ENCODE measurements at regions not wholly inside any gene's neighbourhood (a gene's known extent, or its start where the extent isn't known, plus 50 kb on each side); places are given as distances from the start of the nearest gene placed in this dataset.
"Not testable (repeated sequence)": the region's sequence is repeated elsewhere in the genome, so short reads cannot be mapped to it uniquely, and the experiment has no call there.

DNA sequence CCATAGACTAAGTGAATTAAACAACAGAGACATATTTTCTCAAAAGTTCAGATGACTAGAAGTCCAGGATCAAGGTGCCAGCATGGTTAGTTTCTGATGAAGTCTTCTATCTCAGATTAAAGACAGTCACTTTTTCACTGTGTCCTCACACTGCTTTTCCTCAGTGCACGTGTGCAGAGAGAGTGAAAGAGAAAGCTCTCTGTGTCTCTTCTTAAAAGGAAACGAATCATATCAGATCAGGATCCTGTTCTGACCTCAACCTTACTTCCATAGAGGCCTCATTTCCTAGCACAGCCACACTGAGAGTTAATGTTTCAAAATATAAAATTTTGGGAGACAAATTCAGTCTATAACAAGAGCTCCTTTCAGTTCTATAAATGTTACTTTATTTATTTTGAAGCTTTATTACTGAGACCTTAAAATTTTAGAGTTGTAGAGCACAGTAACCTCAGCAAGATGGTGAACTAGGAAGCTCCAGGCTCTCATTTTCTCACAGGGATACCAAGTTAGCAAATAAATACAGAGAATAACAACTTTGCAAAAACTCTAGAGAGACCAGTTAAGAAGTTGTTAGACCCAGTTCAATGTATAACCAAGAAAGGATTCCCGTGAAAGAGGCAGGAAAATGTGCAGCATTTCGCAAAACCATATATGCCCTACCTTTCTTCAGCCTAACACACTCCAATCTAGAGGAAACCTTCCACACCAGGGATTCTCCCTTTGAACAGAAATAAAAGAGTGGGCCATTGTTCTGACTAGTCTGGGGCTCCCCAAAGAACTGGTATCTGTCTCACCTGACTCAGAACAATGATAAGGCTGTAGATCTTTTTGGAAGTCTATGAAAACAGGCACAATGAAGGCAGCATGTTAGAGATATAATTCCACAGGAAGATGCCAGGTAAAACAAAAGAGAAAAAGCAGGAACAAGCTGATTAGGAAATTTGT lies 372.2 kb downstream of the MRPL39 start:
- no peak for DNase-seq (ENCODE audit: low read depth)

DNA sequence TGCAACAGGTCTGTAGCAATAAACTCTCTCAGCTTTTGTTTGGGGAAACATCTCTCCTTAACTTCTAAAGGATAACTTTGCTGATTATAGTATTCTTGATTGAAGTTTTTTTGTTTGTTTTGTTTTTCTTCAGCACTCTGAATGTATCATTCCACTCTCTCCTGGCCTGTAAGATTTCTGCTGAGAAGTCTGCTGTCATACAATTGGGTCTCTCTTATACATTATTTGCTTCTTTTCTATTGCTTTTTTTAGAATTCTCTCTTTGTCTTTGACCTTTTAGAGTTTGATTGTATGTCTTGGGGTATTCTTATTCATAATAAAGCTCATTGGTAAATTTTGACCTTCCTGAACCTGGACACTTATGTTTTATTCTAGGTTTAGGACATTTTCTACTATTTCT lies 386.3 kb downstream of the MRPL39 start:
- DNase-seq (ENCODE audit: low read depth): no peak

DNA sequence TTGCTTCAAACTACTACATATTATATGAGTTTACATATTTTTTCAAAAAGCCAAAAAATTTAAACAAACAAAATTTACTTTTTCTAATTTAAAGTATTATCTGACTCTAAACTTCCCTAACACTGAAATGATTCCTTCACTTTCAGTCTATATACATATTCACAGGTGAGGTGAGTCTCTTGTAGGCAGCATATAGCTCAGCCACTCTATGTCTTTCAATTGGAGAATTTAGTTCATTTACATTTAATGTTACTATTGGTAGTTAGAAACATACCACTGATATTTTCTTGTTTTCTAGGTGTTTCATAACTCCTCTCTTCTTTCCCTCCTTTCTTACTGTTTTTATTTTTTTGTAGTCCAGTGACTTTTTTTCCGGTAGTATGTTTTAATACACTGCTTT lies 387.1 kb downstream of the MRPL39 start:
- no peak for DNase-seq (ENCODE audit: low read depth)

DNA sequence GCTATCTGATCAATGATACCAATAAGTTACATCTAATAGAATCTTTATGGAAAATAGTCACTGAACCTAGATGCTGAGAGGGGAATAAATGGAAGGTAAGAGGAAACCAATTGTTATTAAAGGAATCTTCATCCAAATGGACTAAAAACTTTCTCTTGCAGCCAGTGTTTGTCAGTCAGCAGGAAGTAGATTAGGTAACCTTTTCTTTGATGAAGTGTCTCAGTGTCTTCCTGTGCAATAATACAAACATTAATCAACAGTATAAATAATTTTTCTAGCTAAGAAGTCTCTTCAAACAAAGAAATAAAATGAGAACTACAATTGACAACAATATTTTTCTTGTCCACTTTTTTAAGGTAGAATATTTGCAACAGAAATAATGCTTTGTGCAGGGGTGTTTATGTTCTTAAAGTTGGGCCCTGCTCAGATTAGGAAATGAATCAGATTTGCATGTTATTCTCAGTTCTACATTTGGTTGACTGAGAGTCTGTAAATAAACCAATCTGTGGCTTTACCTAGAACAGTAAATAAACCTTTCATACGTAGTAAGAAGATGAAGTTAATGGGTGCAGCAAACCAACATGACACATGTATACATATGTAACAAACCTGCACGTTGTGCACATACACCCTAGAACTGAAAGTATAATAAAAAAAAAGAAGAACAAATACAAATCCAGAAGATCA lies 391.4 kb downstream of the MRPL39 start:
- no peak for DNase-seq (ENCODE audit: low read depth)

DNA sequence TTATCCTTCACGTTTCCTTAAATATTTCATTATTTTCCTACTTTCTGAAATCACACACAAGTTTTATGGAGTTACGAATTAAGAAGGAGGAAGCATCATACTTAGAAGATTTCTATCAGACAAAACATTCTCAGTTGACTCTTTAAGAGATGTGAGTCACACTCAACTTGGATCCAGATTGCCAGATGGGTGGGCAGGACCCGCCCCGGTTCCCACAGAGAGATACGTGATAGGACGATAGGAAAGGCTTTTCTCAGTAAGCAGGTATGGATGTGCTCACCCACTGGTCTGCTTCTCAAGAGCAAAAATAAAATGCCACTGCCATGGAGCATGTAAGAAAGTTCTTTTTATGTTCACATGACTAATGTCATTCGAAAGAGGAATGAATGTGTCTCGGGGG lies 392.6 kb downstream of the MRPL39 start:
- no peak for DNase-seq (ENCODE audit: low read depth)

DNA sequence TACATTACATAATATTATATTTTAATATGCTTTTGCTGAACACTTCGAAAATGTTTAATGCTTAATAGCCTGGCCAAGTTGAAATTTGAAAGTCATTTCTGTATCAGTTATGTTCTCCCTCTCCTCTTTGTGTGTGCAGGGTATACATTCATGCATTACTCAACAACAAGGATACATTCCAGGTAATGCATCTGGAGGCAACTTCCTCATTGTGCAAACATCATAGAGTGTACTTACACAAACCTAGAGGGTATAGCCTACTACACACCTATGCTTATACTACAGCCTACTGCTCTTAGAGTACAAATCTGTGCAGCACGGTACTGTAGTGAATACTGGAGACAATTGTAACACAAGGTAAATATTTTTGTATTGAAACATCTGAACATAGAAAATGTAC lies 407.3 kb downstream of the MRPL39 start:
- no peak for DNase-seq (ENCODE audit: low read depth)

DNA sequence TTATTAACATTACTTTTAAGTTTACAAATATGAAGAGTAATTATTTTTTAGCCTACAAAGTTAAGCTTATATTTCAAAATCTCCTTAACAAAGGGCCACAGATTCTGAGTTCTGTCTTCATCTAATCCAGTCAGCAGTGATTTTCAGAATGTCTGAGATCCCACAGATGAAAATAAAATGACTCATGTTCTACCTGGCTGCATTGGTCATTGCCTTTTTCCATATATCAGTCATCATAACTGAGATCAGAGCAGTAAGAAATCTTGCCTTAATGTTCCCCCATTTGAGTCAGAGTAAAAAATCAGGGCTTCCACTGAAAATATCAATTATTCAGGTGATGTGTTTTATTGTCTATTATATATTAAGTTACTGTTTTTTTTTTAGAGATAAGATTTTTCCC lies 416.1 kb downstream of the MRPL39 start:
- DNase-seq (ENCODE audit: low read depth): no peak

DNA sequence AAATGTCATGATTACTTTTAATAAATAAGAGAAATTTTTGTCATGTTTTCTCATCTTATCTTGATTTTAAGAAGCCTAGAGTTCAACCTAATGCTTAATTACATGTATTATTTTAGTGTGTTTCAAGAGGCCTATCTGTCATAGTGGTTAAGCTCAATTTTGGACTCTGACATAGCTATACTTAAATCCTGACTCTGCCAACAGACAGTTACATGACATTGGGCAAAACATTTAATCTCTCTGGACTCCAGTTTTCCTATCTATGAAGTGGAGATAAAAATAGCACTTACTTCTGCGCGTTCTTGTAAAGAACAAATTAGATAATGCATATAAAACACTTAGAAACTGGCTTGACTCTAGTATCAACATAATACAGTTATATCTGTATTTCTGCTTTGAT lies 417.8 kb downstream of the MRPL39 start:
- no peak for DNase-seq (ENCODE audit: low read depth)

DNA sequence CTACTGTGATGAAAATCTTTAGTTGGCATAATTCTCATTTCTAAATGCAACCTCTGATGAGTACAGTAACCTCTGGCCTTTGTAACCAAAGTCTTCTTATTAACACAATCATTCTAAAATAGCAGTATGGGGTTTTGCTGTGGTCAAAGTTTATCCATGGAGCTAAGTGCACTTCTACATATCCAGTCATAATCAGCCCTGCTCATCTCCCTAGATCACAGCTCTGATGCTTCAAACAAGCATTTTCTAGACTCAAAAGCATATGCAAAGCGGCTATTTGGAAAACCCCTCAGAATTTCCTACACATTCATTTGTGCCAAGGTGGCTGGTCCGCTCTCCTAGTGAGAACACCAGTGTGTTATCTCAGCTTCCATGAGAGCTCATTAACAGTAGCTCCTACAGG lies 418.6 kb downstream of the MRPL39 start:
- DNase-seq (ENCODE audit: low read depth): no peak

DNA sequence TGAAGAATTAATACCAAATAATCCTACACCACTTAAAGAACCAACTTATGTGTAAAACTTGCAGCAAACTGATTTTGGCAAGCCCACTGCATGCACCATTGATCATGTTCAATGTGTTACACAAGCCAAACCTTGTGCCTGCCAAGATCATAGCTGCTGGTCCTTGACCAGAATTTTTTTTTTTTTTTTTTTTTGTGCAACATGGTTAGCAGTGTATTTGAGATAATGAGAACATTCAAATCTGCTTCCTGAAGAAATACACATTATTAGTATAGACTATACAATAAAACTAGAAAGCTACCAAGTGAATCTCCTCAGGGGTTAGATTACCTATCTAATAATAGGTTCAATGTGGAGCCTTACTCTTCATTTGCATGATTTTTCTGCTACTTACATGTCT lies 421.0 kb downstream of the MRPL39 start:
- no peak for DNase-seq (ENCODE audit: low read depth)

DNA sequence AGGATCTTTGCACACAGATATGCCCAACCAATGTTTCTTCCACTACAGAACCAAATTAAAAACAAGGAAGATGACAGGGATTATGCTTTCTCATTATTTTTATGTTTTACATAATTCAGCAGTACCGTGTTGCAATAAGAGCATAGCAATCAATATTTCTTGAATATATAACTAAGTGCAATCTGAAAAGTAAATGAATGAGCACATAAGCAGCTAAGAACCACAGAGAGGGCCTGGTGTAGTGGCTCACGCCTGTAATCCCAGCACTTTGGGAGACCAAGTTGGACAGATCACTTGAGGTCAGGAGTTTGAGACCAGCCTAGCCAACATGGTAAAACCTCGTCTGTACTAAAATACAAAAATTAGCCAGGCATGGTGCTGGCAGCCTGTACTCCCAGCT lies 423.7 kb downstream of the MRPL39 start:
- no peak for DNase-seq (ENCODE audit: low read depth)

DNA sequence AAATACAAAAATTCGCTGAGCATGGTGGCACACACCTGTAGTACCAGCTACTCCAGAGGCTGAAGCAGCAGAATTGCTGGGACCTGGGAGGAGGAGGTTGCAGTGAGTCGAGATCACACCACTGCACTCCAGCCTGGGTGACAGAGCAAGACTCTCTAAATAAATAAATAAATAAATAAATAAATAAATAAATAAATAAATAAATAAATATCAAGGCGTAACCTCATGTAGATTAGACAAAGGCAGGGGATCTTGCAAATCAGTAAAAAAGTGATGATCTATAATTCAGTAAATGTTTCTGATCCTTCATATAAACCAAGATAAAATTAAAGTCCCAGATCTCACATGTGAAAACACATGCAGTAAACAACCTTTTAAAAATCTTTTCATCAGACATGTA lies 425.6 kb downstream of the MRPL39 start:
- not testable (repeated sequence) for DNase-seq (ENCODE audit: low read depth)

DNA sequence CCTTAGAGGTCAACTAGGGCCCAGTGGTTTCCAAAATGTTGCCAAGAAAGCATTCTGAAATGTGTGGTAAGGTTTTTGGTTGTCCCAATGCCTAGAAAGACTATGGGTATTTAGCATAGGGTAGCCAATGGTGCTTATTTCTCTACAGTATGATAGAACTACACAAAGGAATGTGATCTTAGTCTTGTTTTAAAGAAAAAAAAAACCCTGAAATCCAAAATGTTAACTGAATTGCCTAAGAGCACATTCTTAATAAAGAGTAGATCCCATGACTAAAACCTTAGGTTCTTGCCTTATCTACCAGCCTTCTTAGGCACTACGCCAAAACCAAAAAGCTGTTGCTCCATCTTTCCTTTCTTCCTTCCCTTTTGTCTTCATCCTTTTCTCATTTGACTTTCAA lies 428.2 kb downstream of the MRPL39 start:
- no peak for DNase-seq (ENCODE audit: low read depth)

DNA sequence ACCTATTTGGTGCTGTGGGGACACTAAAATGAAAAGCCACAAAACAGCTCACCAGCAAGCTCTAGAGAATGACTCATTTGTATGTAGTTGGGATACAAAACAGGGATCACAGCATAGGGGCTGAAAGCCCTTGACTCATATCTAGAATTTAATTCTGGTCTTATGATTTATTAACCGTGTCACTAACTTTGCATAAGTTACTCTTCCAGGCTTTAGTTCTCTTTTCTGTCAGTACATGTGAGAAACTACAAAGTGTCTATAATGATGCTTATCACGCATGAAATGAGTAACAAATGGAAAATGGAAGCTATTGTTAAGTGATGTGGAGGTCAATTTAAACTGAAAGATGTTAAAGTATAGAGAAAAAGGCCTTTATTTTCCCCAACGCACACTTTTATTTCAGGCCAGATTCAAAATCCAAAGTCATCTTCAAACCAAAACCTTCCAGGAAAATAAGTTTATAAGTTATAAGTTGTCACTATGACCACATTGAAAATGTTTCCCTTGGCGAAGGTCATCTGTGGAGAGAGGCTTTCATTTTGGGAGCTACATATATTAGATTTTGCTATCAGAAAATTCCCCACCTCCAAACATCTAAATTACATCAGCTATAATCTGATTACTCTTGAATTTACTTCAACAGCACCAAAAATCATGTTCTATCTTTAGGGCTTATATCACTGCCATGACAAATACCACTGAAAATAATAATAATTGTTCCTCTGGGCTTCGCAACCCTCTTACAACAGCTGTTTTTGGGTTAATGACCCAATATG lies 430.5 kb downstream of the MRPL39 start:
- DNase-seq (ENCODE audit: low read depth): no peak

DNA sequence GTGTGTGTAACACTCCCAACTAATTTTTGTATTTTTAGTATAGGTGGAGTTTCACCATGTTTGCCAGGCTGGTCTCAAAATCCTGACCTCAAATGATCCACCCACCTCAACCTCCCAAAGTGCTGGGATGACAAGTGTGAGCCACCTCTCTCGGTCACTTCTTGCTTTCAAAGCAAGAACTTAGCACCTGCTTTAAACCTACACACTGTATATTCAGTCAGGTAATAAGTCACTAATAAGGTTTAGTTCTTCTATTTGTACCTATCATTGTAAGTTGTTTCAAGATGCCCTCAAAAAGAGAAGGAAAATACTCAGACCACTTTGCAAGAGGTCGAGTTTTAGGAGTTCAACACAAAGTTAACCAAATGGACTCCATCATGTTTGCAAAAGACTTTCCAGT lies 431.3 kb downstream of the MRPL39 start:
- DNase-seq (ENCODE audit: low read depth): no peak

DNA sequence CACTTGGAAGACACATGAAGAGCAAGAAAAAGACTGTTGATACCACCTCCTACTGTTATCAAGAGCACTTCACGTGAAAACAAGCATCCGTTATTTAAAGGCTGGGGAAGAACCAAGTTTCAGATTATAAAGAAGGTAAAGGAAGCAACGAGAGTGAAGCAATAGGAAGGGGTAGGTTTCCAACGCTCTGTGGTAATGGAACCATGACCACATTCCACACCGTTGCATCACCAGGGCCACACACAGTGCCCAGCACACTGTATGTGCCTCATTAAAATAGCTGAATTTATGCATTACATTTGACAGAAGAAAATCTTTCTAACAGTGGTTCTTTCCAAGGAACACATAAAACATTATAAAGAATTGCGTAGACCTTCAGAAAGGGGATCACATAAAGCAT lies 435.8 kb downstream of the MRPL39 start:
- DNase-seq (ENCODE audit: low read depth): no peak

DNA sequence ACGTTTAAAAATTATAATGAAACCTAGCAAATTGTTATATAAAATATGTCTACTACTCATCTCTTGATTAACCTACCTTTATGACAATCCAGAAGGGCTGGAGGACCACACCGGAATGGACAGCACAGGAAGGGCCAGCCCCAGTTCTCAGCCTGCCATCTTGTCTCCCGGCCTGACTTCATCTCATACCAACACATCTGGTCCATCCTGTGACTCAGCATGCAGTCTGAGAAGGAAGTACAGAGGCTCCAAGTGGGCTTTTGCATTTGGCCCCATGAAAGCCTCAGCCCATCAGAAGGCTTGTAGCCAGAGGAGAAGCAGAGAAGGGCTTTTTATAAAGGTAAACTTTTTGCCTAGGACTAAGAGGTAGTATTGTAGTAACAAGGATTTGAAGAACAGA lies 436.6 kb downstream of the MRPL39 start:
- DNase-seq (ENCODE audit: low read depth): no peak

DNA sequence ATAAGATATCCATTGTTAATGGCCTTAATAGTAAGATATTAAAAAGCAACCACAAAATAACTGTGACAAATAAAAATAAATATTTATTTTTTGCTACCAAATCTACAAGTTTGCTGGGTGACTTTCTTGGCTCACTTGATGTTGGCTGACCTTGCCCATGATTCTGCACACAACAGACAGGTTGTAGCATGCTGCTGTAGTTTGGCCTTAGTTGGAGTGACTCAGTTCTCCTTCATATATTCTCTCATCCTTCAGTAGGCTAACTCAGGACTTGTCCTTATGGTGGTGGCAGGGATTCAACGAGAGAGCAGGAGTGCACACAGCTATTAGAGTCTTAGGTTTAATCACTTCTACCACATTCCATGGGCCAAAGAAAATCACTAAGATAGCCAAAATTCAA lies 437.9 kb downstream of the MRPL39 start:
- no peak for DNase-seq (ENCODE audit: low read depth)

DNA sequence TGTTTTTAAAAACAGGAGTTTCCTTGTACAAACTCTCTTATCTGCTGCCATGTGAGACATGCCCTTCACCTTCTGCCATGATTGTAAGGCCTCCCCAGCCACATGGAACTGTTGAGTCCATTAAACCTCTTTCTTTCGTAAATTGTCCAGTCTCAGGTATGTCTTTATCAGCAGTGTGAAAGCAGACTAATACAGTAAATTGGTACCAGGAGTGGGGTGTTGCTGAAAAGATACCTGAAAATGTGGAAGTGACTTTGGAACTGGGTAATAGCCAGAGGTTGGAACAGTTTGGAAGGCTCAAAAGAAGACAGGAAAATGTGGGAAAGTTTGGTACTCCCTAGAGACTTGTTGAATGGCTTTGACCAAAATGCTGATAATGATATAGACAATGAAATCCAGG lies 440.4 kb downstream of the MRPL39 start:
- DNase-seq (ENCODE audit: low read depth): not testable (repeated sequence)

DNA sequence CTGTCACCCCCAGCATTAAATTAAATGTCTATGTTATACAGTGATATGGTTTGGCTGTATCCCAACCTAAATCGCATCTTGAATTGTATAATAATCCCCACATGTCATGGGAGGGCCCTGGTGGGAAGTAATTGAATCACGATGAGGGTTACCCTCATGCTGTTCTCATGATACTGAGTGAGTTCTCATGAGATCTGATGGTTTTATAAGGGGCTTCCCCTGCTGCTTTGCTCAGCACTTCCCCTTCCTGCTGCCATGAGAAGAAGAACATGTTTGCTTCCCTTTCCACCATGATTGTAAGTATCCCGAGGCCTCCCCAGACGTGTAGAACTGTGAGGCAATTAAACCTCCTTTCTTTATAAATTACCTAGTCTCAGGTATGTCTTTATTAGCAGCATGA lies 445.7 kb downstream of the MRPL39 start:
- no peak for DNase-seq (ENCODE audit: low read depth)

DNA sequence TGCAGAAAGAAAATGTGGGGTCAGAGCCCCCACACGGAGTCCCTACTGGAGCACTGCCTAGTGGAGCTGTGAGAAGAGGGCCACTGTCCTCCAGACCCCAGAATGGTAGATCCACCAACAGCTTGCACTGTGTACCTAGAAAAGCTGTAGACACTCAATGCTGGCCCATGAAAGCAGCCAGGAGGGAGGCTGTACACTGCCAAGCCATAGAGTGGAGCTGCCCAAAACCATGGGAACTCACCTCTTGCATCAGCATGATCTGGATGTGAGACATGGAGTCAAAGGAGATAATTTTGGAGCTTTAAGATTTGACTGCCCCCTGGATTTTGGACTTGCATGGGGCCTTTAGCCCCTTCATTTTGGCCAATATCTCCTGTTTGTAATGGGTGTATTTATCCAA lies 452.3 kb downstream of the MRPL39 start:
- not testable (repeated sequence) for DNase-seq (ENCODE audit: low read depth)

DNA sequence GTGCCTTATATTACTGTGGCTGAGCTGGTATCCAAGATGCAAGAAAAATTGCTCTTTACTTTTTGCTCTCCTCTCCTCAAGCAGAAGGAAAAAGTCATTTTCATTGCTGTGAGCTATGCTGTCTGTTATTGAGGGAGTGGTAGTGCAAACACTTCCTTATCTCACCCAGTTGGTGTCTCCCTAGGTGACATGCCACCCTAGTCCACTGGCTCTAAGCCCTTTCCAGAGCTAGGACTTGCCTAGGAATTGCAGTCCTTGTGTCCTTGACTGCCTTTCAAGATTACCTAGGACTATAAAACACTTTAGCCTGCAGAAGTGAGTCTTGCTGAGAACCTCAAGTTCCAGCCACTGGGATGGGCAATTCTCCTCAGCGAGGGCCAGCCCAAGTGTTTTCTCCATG lies 458.3 kb downstream of the MRPL39 start:
- DNase-seq (ENCODE audit: low read depth): no peak

DNA sequence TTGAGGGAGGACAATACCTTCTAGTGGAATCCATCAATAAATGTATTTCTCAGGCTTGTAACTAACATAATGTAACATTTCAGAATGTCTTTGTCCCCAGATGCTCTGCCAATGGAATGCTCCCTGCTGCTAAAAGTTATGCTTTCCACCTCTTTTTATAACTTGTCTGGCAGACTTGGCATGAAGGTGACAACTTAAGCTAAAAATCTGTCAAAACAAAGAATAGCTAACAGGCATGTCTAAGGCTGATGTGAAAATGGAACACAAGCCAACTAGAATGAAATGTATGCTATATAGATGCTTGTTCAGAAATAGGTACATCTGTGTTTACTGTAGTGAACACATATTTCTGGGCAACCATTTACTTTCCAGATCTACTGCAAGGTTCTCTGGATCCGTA lies 467.9 kb downstream of the MRPL39 start:
- no peak for DNase-seq (ENCODE audit: low read depth)

Measured in amniotic epithelial cell (primary cell).